ENCODE measurements at regions not wholly inside any gene's neighbourhood (a gene's known extent, or its start where the extent isn't known, plus 50 kb on each side); places are given as distances from the start of the nearest gene placed in this dataset.

- Histone ChIP-seq H2AFZ (replicated peaks) (no peak overlapping the region), H3F3A (ENCODE audit: low read depth) (no peaks in the 10 kb centered on the region), H3K27me3 (no peaks in the 10 kb centered on the region), H3K36me3 (no peaks in the 10 kb centered on the region), H3K4me3 (no peak overlapping the region), H3K9me3 (ENCODE audit: low read depth) (peaks cover 6% of the 10 kb centered on the region), H3K4me1 (no peaks in the 10 kb centered on the region), H3K79me2 (ENCODE audit: low read depth) (no peaks in the 10 kb centered on the region), H3K4me2 (no peak overlapping the region), H3K27ac (no peak overlapping the region), H4K20me1 (ENCODE audit: low read depth) (no peaks in the 10 kb centered on the region), H3K9ac (no peak overlapping the region)
- H3K36me3 Mint-ChIP-seq, result no peaks in the 10 kb centered on the region
- no peaks in the 10 kb centered on the region for H3K27me3 Mint-ChIP-seq (ENCODE audit: insufficient read depth, low read depth)
- no peak for TF ChIP-seq EZH2phosphoT487 (IDR thresholded peaks at IDR 0.05)
- no peak for TF ChIP-seq CTCF (IDR thresholded peaks at IDR 0.05)
- no peak for TF ChIP-seq EZH2 (IDR thresholded peaks at IDR 0.05)
- H3K4me1 Mint-ChIP-seq, result no peaks in the 10 kb centered on the region
- H3K27ac Mint-ChIP-seq, result no peak overlapping the region
- peaks cover 34% of the 10 kb centered on the region for H3K9me3 Mint-ChIP-seq
- no peak for DNase-seq (ENCODE audit: low spot score)
- H3K4me3 Mint-ChIP-seq, result no peak overlapping the region
Measured at GRCh38 chr6:126685182-126685581, 345.3 kb downstream of the CENPW start.

GRCh38 chr6:126696921-126697693 is 357.2 kb downstream of the CENPW start:
- Mint-ChIP-seq H3K27ac (peak overlapping the region; percentile 52), H3K36me3 (peaks cover 7% of the 10 kb centered on the region), H3K4me3 (no peak overlapping the region), H3K4me1 (peaks cover 3% of the 10 kb centered on the region), H3K27me3 (ENCODE audit: insufficient read depth, low read depth) (no peaks in the 10 kb centered on the region), H3K9me3 (peaks cover 5% of the 10 kb centered on the region)
- Histone ChIP-seq H3K9ac (no peak overlapping the region), H4K20me1 (ENCODE audit: low read depth) (no peaks in the 10 kb centered on the region), H3K36me3 (no peaks in the 10 kb centered on the region), H3K4me1 (peaks cover 6% of the 10 kb centered on the region), H3K27ac (no peak overlapping the region), H2AFZ (replicated peaks) (no peak overlapping the region), H3K27me3 (no peaks in the 10 kb centered on the region), H3F3A (ENCODE audit: low read depth) (no peaks in the 10 kb centered on the region), H3K79me2 (ENCODE audit: low read depth) (no peaks in the 10 kb centered on the region), H3K4me3 (no peak overlapping the region), H3K9me3 (ENCODE audit: low read depth) (peaks cover under 1% of the 10 kb centered on the region), H3K4me2 (no peak overlapping the region)
- TF ChIP-seq CTCF (IDR thresholded peaks at IDR 0.05), result no peak
- no peak for TF ChIP-seq EZH2 (IDR thresholded peaks at IDR 0.05)
- no peak for TF ChIP-seq EZH2phosphoT487 (IDR thresholded peaks at IDR 0.05)
- DNase-seq (ENCODE audit: low spot score), result no peak

- Histone ChIP-seq H3K79me2 (ENCODE audit: low read depth) (no peaks in the 10 kb centered on the region), H3K9me3 (ENCODE audit: low read depth) (no peaks in the 10 kb centered on the region), H3K27me3 (no peaks in the 10 kb centered on the region), H3K4me3 (no peak overlapping the region), H3K9ac (no peak overlapping the region), H4K20me1 (ENCODE audit: low read depth) (no peaks in the 10 kb centered on the region), H3K4me2 (no peak overlapping the region), H3K4me1 (no peaks in the 10 kb centered on the region), H2AFZ (replicated peaks) (no peak overlapping the region), H3F3A (ENCODE audit: low read depth) (no peaks in the 10 kb centered on the region), H3K27ac (no peak overlapping the region), H3K36me3 (no peaks in the 10 kb centered on the region)
- Mint-ChIP-seq H3K36me3 (peaks cover 7% of the 10 kb centered on the region), H3K27ac (no peak overlapping the region), H3K9me3 (no peaks in the 10 kb centered on the region), H3K4me3 (no peak overlapping the region), H3K4me1 (peaks cover 3% of the 10 kb centered on the region), H3K27me3 (ENCODE audit: insufficient read depth, low read depth) (no peaks in the 10 kb centered on the region)
- no peak for DNase-seq (ENCODE audit: low spot score)
- TF ChIP-seq EZH2phosphoT487 (IDR thresholded peaks at IDR 0.05) (no peak), EZH2 (IDR thresholded peaks at IDR 0.05) (no peak), CTCF (IDR thresholded peaks at IDR 0.05) (no peak)
Measured at GRCh38 chr6:126698732-126699240, 358.9 kb downstream of the CENPW start.

Data from neural progenitor cell (in vitro differentiated cells).